Dermis blood vessel endothelial cell (primary cell): ENCODE measurements at regions not wholly inside any gene's neighbourhood (a gene's known extent, or its start where the extent isn't known, plus 50 kb on each side); places are given as distances from the start of the nearest gene placed in this dataset.
"Not testable (repeated sequence)": the region's sequence is repeated elsewhere in the genome, so short reads cannot be mapped to it uniquely, and the experiment has no call there.

Source experiments
- DNase-seq: peaks from one replicate; pipeline ENCODE4 v3.0.0; 2010

DNA sequence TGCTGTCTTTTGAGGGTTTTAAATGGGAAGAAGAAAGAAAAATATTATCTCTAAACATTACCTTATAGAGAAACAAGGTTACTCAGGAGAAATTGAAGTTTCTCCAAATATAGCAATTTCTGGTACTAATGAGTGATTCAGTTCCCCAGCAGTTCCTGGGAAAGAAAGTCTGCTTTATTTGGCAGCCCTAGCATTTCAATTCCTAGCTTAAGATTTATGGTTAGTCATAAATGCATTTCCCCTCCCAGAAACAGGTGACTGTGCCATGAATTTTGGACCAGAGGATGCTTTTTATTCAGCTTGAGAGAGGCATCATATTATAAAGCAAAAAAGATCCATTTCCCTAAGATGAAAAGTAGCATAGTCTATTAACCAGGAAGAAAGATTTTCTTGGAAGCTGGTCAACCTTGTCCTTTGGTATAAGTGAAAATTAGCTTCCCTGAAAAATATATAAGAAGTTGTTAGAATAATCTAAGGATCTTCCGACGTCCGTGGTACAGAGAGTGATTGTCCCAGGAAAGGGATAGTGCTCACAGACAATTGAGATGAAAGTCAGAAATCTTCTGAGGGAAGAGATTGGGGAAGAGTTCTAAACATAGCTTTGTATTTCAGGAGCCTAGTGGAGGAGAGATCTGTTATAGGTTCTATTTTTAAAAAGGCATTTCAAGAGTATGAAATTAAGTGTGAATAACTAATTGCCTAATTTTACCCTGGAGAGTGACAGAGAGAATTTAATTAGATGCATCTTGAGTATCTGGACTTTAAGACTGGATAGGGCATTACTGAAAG lies 164.9 kb downstream of the ESM1 start:
- DNase-seq = peak; percentile 75

DNA sequence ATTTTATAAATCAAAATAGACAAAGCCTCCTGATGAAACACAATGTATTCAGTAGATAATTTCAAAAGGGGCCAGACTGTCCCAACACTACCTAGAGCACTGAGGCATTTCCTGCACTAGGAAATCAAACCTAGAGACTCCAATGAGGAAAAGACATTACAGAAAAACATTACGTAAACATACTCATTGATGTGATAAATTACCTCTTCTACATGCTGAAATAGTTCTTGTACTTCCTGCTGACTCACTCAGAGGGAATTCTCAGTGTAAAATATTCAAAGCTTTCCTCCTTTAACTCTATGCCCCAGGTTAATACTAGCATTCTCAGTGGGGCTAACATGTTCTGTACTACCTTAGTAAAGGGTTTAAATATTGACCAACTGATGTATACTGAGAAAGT lies 178.0 kb downstream of the ESM1 start:
- DNase-seq = peak; percentile 87

DNA sequence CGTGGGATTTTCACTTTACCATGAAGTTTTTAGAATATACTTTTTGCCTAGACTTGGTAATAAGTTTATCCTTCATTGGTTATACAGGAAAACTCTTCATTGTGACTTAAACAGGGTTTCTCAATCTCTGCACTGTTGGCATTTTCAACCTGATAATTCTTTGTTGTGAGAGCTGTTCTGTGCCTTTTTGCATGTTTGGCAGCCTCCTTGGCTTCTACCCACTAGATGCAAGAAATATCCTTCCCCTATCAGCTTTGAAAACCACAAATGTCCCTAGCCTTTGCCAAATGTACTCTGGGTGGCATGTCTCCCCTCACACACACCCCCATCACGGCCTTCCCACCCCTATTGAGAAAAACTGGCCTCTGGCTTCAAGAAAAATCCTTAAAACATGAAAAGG lies 180.9 kb downstream of the ESM1 start:
- no peak for DNase-seq

GRCh38 chr5:54804086-54804485 lies 181.3 kb downstream of the ESM1 start:
- DNase-seq = no peak

- DNase-seq = no peak
These were observed 181.9 kb downstream of the ESM1 start for GRCh38 chr5:54803471-54804011.

GRCh38 chr5:54799645-54800044 lies 185.7 kb downstream of the ESM1 start:
- no peak for DNase-seq

- DNase-seq = no peak
These were observed 189.6 kb downstream of the ESM1 start for GRCh38 chr5:54795777-54796176.

DNA sequence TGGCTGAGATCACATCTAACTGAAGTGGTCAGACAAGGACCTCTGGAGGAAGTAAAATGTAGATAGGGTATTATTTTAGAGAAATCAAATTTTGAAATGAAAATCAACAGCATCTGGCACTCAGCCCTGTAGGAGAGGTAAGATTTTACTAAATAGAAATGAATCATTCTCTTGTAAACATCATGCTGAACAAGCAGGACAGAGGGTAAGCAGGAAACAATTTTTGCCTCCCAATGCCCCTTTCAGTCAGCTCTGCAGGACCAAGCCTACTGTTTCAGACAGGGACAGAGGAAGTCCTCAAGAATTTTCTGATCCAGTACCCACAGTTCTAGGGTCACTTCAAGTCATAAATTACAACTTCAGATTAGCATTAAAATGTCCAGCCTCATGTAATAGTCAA lies 190.1 kb downstream of the ESM1 start:
- no peak for DNase-seq

DNA sequence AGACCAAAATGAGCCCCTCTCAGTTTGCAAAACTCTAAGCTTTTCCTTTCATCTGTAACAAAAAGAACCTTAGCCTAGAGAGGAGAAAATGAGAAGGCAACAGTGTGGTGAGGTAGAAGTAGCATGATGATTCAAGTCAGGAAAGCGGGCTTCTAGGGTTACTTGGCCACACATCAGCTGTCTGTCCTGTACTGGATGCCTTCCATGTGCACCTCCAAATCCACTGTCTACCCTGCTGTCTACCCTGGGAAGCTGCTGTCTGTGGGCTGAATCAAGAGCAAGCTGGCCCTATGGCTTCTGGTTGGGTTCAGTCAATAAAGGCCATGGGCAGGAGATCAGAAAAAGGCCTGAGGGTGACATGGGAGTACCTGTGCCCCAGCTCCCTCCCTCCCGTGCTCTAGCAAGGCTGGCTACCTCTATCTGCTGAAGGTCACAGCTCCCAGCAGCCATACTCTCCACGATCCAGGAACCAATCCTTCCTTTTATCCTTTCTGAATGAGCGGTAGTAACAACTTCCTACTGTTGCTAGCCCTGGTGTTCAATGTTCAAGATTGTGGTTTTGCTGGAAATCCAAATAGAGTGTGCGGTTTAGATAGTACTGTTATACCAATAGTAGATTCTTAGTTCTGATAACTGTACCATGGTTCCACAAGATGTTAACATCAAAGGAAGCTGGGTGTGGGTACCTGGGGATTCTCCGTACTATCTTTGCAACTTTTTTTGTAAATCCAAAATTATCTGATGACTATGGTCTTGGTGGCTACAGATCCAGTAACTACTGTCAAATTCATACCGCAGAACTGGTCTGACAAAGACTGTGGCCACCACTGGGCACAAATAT lies 191.0 kb downstream of the ESM1 start:
- no peak for DNase-seq

- no peak for DNase-seq
These were observed 191.8 kb downstream of the ESM1 start for GRCh38 chr5:54793468-54794134.

- DNase-seq = peak; percentile 41
These were observed 192.6 kb downstream of the ESM1 start for GRCh38 chr5:54792611-54793404.

- not testable (repeated sequence) for DNase-seq
These were observed 197.5 kb downstream of the ESM1 start for GRCh38 chr5:54787910-54788309.

GRCh38 chr5:54785729-54786591 lies 199.4 kb downstream of the ESM1 start:
- DNase-seq = peak; percentile 40

DNA sequence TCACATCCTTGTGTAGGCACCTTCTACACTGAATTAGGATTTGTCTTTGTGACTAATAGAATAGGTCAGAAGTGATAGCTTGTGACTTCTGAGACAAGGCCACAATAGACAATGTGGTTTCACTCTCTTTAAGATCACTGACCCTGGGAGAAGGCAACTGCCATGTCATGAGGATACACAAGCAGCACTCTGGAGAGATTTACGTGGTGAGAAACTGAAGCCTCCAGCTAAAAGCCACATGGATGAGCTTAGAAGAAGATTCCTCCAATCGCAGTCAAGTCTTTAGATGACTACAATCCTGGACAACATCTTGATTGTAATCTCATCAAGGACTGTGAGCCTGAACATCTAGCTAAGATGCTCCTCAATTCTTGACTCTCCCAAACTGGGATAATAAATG lies 206.6 kb downstream of the ESM1 start:
- DNase-seq = no peak

DNA sequence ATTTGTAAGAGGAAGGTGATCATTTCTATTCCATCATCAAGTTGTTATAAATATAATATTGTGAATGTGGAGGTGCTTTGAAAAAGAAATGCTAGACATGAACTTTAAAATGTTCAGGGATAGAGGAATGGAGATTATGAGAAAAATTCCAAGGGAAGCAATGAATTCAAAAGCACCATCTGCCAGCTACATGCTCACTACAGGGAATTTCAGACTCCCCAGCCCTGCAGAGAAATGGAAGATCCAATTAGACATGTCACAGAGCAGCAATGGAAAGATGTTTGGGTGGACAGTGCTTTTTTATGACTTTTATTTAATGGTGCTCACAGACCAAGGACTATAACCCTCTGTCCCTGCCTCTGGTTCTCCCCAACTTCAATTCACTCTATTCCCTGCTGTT lies 209.7 kb downstream of the ESM1 start:
- no peak for DNase-seq

- no peak for DNase-seq
These were observed 210.9 kb downstream of the ESM1 start for GRCh38 chr5:54774281-54775170.

DNA sequence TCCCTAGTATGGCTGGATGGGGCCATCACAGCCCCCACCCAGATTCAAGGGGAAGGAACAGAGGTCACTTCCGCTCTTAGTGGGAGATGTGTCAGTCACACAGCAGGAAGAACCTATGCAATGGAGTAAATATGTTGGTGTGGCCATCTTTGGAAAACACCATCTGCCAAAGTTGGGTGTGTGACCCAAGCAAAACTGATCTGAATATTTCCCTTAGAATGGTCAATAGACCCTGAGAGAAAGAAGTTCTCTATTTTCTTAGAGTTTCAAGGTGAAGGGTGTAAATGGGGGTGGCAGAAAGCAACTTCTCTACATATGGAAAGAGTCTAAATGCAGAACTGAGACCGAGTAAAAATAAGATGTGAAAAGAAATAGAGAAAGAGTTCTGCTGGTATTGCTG lies 212.7 kb downstream of the ESM1 start:
- DNase-seq = no peak

DNA sequence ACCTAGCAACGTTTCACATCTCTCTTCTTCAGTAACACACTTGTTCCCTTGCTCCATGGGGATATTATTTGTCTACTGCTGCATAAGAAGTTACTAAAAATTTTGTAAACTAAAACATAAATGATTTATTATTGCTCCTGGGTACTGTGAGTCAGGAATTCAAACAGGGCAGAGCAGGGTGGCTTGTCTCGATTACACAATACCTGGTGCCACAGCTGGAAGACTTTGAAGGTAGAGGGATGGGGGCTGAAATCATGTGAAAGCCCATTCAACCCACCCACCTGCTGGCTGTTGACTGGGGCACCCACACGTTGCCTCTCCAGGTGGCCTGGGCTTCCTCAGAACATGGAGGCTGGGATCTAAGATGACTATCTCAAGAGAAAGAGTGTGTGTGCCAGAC lies 213.2 kb downstream of the ESM1 start:
- no peak for DNase-seq

DNA sequence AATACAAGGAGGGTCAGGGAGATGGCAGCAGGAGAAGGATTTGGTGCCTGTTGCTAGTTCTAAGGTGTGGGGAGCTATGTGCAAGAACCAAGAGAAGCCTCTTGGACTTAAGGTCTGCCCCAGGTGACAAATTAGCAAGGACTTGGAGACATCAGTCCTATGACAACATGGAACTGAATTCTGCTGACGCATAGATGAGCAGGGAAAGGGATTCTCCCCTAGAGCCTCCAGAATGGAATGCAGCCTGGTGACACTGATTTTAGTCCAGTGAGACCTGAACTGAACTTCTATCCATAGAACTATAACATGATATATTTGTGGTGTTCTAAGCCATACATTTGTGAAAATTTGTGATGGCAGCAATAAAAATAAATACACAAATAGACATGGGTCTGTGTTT lies 215.6 kb downstream of the ESM1 start:
- DNase-seq = no peak

DNA sequence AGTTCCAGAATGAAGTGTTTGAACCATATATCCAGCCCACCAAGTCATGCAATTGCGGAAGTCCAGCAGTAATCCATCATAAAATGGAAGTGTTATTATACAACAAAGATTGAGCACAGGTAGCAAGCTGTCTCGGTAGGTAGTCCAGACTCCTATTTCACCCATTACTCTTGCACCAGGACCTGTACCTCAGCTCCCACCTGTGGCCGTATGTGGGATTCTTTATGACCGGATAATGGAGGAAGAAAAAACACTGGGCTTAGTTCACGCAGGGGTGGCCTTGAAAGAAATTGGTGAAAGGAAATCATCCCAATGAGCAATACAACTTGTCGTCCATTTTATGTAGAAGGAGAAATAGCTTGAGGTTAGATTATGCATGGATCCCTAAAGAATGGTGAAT lies 216.3 kb downstream of the ESM1 start:
- no peak for DNase-seq
